Fibroblast of peridontal ligament (primary cell): ENCODE measurements at regions not wholly inside any gene's neighbourhood (a gene's known extent, or its start where the extent isn't known, plus 50 kb on each side); places are given as distances from the start of the nearest gene placed in this dataset.
"Not testable (repeated sequence)": the region's sequence is repeated elsewhere in the genome, so short reads cannot be mapped to it uniquely, and the experiment has no call there.

Source experiments
- DNase-seq: peaks from one replicate; pipeline ENCODE4 v3.0.0-alpha.2; 2010; ENCODE audit errors: extremely low read depth

DNA sequence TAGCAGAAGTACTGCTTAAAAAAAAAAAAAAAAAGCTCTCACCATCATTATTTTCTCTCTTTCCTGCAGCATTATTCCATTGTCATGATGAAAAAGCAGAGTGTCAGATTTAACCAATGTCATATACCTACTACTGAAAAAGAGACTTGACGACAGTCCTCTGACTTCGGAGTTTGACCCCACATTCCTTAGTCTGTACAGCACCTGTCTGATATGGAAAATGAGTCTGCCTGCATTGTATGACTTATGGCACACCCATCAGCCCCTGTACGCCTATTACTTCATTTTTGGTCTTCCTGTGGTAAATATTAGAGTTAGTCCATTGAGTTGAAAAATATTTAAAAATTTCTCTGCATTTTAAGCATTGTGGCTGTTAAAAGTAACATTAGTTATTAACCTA, 54.5 kb upstream of the NOX4 start:
- DNase-seq: no peak

DNA sequence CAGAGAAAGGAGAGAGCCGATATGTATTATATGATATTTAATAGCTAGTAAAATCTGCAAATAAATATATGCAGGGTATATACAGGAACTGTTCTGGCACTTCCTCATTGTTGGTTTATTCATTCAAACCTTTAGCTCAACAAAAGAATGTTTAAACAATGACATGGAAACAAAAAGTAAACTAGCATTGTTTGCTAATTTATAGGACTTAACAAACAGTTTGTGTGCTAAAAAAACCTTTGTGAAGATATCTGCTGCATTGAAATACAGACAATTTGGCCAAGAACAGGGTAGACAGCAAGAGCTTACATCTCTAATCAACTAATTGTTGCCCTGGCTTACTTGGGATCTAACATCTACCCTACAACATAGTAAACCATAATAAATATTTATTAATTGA, 64.6 kb upstream of the NOX4 start:
- not testable (repeated sequence) for DNase-seq

DNA sequence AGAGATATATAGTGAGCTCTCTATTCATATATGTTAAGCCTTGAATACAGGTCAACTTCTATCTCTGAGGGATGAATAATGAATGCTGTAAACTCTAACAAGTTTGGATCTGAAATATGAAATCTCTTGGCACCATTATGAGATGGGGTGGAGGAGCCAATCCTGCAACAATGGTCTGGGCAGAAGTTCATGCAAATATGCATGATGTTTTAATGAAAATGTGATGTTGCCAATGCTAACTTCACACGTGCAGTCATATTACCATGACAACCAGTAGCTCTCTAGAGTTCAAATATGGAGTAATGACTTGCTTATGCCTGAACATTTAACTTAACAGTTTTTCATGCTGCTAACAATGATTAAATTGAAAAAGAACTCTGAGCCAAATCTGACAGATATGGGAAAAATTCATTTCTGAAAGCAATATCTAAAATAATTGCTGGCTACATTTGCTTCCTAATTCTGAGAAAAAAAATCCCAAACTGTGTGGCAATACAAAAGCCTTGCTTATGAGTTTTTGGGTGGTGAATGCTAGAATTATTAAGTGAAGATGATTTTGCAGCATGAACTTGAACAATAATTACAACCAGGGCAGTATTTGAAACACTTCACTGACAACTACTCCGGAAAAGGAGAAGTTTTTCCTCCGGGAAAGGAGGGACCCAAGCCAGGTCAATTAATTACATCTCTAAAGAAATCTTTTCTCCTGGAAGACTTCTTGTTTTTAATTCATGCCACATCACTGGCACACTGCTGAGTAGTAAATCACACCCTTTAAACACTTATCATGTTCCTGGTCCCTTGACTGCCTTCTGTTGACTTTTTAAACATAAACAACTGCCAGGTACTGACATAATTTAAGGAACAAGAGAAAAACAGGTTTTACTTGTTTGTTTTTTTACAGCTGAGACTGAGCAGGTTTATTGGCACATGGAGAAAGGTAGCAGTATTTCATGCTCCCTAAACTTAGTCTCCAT, 65.8 kb upstream of the NOX4 start:
- DNase-seq: peak; percentile 1

DNA sequence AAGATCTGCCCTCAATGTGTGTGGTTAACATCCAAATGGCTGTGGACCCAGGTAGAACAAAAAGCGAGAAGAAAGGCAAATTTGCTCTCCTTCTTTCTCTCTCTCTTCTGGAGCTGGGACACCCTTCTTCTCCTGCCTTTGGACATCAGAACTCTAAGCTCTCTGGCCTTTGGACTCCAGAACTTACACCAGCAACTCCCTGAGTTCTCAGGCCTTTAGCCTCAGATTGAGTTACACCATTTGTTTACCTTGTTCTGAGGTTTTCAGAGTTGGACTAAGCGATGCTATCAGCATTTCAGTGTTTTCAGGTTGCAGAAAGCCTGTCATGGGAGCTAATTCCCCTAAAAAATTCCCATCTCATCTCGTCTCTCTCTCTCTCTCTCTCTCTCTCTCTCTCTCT, 69.4 kb upstream of the NOX4 start:
- DNase-seq: not testable (repeated sequence)

DNA sequence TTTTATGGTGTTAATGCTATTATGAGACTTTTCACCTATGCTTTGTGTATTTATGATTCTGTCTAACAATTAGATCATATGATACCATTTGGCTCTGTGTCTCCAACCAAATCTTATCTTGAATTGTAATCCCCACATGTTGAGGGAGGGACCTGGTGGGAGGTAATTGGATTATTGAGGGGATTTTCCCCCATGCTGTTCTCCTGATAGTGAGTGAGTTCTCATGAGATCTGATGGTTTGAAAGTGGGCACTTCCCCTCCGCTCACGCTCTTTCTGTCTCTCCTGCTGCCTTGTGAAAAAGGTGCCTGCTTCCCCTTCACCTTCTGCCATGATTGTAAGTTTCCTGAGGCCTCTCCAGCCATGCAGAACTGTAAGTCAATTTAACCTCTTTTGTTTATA, 71.6 kb upstream of the NOX4 start:
- not testable (repeated sequence) for DNase-seq

DNA sequence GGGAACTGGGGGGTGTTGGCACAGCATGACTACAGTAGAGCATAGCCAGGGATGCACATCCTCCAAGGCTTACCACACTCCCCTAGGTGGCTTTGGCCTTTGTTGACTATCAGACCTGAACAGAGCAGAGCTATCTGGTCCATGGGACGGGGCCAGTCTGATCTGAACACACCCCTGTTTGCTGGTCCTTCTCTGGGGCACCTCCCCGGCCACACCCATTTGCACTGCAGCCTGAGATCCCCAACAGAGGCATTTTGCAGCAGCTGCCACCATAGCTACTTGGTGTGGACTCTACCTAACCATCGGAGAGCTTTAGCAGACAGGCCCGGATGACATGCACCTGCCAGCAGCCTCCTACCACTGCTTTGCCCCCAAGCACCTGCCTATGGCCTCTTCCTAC, 75.8 kb upstream of the NOX4 start:
- DNase-seq: no peak

DNA sequence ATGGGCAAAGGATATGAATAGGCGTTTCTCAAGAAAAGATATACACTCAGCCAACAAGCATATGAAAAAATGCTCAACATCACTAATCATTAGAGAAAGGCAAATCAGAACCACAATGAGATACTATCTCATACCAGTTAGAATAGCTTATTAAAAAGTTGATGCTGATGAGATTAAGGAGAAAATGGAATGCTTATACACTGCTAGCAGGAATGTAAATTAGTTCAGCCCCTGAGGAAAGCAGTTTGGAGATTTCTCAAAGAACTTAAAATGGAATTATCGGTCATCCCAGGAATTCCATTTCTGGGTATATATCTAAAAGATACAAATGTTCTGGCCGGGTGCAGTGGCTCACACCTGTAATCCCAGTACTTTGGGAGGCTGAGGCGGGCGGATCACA, 78.2 kb upstream of the NOX4 start:
- not testable (repeated sequence) for DNase-seq

DNA sequence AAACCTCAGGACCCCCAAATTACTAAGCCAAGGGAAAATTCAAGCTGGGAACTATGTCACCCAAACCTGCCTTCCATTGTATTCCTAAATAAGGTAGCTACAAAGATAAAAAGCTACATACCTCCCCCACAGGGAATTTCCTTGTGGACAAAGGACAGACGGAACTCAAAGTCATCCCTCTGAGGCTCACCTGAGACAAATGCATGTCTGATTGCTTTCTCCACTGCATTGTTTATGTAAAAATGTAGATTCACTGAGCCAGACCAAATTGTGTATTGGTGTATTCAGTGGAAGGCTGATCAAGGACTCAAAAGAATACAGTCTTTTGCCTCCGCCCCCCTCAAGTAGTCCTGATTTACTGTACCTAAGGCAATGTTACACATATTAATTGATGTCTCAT, 80.5 kb upstream of the NOX4 start:
- DNase-seq: not testable (repeated sequence)

DNA sequence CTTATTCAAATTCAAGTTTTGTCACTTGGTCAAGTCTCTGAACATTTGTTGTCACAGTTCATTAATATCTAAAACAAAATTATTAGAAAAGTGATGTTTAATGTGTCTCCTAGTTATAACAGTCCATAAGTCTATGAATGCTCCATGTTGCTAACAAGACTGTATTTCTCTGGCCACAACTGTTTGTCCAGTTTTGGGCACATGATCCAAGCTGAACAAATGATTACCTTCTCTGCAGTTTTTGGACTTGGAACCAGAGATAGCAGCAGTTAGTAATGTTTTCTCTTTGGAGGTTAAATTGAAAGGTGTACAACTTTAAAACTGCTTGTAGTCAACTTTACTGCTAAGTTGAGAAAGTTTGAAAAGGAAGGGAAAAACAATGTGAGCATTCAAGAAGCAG, 84.7 kb upstream of the NOX4 start:
- not testable (repeated sequence) for DNase-seq

DNA sequence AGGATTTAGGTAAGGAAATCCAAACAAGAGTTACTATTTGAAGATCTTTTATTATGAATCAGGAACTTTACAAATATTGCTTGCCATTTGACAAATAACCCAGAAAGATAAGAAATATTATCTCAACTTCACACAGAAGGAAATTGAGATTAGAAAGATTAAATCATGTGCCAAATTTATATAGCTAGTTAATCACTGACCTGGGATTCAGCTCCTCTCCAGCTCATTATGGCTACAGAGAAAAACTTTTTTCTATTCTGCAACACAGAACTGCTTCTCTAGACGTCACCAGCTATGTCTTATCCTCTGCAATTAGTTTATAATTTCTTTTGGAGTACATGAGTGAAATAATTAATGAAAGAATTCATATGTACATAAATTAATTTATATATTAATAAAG, 86.3 kb upstream of the NOX4 start:
- not testable (repeated sequence) for DNase-seq

DNA sequence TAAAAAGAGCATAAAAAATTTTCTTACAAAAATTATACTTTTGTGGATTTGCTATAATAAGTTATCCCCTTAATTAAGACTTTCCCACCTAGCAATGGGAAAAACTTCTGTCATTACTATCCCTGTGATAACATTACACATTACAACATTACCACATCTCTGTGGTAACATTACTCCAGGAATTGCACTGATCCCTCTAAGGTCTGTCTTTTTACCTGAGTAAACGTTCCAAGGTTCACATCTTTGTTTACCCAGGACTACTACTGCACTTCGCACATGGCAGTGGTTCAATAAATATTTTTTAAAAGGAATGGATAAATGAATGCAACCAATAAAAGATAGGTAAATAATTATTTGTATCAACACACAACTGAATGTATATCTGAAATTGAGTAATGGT, 92.4 kb upstream of the NOX4 start:
- DNase-seq: no peak

DNA sequence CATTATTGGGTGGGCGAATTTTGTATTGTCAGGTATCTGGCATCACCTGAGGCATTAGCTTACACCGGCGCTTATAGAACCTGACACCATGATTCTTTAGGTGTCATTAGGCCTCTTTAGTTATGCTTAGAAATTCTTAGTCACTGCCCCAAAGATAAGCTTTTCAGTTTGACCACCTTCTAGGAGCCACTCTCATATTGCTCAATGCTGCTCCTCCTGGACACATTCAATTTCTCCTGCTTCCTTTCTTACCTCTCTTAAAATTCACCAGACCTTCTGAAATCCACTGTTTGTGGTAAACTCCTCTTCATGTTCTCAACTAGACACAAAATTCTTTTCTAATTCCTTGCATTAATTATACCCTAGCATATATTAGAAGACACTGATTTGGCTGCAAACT, 93.9 kb upstream of the NOX4 start:
- DNase-seq: not testable (repeated sequence)

DNA sequence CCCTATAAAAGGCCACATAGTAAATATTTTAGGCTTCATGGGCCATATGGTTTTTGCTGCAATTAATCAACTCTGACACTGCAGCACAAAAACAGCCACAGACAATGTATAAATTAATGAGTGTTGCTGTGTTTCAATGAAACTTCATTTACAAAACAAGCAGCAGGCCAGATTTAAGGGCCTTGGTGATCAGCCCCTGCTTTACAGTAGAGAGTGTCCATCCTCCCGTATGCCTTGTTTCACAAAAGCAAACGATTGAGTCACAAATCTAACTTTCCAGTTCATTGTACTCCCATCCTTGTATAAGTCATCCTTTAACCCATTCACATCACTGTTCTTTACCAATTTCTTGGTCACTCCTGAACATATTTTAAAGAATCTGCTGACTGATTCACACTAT, 94.3 kb upstream of the NOX4 start:
- not testable (repeated sequence) for DNase-seq

DNA sequence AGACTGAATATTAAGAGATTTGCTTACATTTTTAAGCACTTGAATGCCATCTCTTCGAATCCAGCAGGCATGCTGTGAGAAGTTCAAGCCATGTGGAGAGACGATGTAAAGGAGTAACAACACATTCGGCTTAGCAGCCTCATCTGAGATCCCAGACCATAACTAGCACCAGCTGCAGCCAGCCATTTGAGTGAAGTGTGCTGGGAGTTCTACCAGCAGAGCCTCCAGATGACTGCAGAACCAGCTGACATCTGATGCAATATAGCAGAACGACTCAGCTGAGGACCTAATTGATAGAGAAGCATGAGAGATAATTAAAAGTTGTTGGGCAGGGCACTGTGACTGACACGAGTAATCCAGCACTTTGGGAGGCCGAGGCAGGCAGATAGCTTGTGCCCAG, 98.2 kb upstream of the NOX4 start:
- peak; percentile 22 for DNase-seq

DNA sequence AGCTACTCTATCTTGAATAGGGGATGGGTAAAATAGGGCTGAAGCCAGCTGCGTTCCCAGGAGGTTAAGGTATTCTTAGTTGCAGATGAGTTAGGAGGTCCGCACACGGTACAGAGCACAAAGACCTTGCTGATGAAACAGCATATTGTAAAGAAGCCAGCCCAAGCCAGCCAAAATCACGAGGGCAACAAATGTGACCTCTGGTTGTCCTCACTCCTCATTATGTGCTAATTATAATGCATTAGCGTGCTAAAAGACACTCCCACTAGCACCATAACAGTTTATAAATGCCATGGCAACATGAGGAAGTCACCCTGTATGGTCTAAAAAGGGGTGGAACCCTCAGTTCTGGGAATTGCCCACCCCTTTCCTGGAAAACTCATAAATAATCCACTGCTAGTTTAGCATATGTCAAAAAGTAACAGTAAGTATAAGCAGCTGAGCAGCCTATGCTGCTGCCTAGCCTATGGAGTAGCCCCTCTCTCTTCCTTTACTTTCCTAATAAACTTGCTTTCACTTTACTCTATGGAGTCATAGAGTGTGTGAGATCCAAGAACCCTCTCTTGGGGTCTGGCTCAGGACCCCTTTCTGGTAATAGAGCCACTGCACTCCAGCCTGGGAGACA, 98.9 kb upstream of the NOX4 start:
- DNase-seq: not testable (repeated sequence)

DNA sequence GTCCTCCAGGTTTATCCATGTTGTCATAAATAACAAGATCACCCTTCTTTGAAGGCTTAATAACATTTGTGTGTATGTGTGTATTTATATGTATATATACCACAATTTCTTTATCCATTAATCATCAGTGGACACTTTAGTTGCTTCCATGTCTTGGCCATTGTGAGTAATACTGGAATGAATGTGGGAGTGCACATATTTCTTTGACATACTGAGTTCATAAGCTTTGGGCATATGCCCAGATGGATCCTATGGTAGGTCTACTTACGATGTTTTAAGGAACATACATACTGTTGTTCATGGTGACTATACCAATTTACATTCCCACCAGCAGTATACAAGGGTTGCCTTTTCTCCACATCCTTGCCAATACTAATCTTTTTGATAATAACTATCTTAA, 108.8 kb upstream of the TRIM77 start:
- DNase-seq: peak; percentile 29

DNA sequence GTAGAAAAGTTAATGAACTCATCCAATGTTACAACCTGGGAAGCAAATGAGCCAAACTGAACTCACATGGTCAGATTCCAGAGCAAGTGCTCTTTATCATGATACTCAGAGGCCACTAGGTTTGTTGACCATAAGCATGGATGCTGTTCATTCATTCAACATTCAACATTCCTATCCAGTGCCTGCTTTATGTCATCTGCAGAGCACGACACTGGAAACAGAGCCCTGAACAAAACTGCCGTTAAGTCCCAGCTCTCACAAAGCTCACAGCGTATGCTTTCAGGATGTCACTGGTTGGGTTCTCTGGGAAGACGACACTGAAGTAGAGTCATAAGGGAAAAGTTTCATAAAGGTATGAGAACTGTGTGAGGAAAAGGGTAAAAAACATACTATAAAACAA, 105.8 kb upstream of the TRIM77 start:
- no peak for DNase-seq

DNA sequence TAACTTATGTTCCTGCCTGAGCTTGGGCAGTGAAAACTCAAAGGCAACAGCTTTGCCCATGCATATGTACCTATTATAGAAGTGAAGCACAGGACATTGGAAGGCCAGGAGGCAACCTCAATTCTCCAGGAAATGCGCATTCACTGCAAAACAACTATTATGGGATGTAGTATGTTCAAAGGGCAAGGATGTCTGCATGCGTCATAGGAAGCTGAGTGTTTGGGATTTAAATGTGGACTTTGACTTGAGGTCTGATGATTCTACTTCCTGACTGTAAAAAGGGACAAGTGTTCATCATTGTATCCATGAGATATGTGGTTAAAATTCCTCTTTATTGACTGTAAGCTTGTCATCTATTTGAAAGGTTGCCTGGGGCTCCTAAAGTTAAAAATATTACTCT, 103.3 kb upstream of the TRIM77 start:
- DNase-seq: peak; percentile 11

DNA sequence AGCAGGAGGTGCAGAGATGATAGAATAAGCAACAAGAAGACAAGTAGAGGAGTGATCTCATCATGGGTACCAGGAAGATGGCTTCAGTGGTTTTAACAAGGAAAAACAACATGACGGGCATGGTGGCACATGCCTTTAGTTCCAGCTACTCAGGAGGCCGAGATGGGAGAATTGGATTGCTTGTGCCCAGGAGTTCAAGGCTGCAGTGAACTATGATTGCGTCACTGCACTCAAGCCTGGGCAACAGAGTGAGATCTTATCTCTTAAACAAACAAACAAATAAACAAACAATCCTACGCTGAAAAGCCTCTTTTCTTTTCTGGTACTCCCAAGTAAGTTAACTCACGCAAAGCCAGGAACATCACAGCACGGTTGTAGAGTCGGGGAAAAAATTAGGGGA, 102.6 kb upstream of the TRIM77 start:
- not testable (repeated sequence) for DNase-seq

DNA sequence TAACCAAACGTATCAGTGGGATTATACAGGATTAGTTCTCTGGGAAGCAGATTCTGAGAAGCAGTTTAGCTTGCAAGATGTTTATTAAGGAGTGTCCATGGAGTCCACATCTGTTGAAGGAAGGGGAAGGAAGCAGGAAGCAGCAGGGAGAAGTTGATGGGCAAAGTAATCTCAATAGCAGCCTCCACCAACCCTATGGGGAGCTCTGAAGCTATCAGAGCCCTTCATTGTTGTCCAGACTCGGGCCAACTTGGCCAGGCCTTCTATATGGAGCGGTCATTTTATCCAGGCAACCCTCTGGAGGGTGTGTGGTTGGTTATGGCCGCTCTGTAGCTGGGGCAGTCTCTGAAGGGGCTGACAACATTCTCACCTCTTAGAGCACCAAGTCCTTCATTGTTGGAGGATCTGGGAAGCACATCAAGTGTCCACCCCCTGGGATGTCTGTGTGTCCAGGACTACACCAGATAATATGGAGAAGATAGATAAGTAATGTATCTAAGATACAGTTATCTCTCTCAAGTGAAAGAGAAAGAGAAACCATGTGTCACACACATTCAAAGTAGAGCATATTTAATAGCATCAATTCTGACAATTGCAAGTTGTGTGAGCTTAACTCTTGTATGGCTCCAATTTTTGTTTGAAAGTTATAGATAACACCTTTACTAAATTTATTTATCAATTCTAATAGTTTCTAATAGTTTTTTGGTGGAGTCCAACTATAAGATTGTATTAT, 101.7 kb upstream of the TRIM77 start:
- no peak for DNase-seq

DNA sequence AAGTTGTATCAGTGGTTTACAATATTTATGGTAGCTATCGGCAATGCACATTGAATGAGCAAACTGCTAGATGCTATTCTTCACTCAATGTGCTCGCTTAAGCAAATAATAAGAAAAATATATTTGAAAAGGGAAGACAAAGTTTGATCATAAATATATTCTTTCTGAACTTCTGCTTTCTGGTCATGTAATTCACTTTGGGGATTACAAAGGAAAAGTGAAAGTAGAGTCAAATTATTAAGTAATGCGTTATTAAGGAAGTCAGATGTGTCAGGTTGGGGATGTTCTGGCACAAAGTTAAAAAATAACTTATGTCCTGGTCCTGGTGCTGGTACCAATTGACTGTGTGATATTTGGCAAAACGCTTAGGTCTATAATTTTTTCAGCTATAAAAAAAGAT, 98.0 kb upstream of the TRIM77 start:
- no peak for DNase-seq

DNA sequence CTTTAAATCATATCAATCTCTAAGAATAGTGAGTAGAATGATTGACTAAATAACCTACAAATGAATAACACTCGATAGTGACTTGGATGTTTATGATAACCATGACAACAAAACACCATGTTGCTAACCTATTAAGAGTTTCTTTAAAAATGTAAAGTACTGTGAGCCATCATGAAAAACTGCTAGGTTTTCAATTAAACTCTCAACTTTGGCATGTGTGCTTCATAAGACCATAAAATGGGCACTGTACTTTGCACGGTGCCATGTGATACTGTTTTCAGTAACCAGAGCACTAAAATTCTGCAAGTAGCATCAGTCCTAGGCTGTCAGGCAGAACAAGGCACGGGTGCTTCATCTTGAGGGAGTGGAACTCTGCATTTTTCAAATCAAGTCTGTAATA, 96.2 kb upstream of the TRIM77 start:
- DNase-seq: peak; percentile 2

DNA sequence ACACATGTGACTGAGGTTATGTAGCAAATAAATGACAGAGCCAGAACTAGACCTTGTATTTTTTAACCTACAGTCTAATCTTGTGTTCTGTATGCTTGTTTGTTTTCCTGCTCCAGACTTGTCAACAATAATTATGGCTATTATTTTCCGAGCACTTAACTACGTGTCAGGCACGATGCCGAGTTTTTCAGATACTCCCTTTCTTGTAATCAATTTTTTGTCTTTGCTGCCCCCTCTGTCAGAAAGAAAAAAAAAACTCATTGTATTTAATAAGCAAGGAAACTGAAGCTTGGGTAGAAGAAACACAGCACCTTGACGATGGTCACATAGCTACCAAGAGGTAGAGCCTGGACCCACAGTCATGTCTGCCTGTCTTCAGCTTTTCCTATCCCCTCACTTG, 95.7 kb upstream of the TRIM77 start:
- peak; percentile 30 for DNase-seq
